ENCODE measurements at regions not wholly inside any gene's neighbourhood (a gene's known extent, or its start where the extent isn't known, plus 50 kb on each side); places are given as distances from the start of the nearest gene placed in this dataset.

DNA sequence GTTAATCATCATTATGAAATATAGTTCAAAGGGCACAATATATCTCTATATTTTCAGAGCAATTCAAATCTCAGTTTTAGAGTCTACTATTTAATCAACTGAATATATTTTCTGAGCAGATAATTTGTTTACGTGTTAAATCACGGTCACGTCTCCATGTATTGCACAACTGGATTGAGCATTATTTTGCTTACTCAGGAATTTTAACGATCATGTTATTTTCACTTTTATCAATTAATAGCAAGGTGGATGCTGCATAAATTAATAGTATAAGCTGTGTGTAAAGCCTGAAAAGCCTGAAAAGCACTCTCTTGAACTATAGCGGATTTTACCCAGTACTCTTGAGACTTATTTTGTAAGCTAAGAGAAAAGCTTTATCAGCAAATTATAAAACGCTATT lies 374.9 kb downstream of the MAGEB5 start:
- TF ChIP-seq TAF1 (IDR thresholded peaks at IDR 0.05; ENCODE audit: low read depth) (no peak), EP300 (IDR thresholded peaks at IDR 0.05; ENCODE audit: borderline replicate concordance) (no peak), YY1 (IDR thresholded peaks at IDR 0.05; ENCODE audit: low read depth) (no peak), TCF12 (IDR thresholded peaks at IDR 0.05; ENCODE audit: low read depth) (no peak), NFIC (IDR thresholded peaks at IDR 0.05) (no peak), CREB1 (IDR thresholded peaks at IDR 0.05; ENCODE audit: low read depth) (no peak), TEAD4 (IDR thresholded peaks at IDR 0.05) (no peak)
- TF ChIP-seq, protein P1, sequence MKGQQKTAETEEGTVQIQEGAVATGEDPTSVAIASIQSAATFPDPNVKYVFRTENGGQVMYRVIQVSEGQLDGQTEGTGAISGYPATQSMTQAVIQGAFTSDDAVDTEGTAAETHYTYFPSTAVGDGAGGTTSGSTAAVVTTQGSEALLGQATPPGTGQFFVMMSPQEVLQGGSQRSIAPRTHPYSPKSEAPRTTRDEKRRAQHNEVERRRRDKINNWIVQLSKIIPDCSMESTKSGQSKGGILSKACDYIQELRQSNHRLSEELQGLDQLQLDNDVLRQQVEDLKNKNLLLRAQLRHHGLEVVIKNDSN (IDR thresholded peaks at IDR 0.05) = no peak
- TF ChIP-seq, protein P2, sequence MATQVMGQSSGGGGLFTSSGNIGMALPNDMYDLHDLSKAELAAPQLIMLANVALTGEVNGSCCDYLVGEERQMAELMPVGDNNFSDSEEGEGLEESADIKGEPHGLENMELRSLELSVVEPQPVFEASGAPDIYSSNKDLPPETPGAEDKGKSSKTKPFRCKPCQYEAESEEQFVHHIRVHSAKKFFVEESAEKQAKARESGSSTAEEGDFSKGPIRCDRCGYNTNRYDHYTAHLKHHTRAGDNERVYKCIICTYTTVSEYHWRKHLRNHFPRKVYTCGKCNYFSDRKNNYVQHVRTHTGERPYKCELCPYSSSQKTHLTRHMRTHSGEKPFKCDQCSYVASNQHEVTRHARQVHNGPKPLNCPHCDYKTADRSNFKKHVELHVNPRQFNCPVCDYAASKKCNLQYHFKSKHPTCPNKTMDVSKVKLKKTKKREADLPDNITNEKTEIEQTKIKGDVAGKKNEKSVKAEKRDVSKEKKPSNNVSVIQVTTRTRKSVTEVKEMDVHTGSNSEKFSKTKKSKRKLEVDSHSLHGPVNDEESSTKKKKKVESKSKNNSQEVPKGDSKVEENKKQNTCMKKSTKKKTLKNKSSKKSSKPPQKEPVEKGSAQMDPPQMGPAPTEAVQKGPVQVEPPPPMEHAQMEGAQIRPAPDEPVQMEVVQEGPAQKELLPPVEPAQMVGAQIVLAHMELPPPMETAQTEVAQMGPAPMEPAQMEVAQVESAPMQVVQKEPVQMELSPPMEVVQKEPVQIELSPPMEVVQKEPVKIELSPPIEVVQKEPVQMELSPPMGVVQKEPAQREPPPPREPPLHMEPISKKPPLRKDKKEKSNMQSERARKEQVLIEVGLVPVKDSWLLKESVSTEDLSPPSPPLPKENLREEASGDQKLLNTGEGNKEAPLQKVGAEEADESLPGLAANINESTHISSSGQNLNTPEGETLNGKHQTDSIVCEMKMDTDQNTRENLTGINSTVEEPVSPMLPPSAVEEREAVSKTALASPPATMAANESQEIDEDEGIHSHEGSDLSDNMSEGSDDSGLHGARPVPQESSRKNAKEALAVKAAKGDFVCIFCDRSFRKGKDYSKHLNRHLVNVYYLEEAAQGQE (IDR thresholded peaks at IDR 0.05; ENCODE audit: low read depth) = no peak

All from Ishikawa (cell line).